ENCODE measurements at regions not wholly inside any gene's neighbourhood (a gene's known extent, or its start where the extent isn't known, plus 50 kb on each side); places are given as distances from the start of the nearest gene placed in this dataset.

DNA sequence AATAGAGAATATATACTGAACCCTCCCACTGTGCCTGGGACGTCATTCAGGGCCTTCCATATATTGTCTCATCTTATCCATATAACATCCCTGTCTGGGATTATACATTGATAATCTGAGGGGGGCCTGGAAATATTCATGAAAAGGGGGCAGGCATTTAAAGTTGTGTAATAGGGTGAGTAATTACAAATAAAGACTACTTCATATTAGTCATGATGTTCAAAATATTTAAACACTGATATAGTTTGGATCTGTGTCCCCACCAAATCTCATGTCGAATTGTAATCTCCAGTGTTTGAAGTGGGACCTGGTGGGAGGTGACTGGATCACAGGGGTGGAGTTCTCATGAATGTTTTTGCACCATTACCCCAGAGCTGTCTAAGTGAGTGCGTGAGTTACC, 97.8 kb downstream of the AQP9 start:
- DNase-seq (ENCODE audit: low spot score) = no peak

DNA sequence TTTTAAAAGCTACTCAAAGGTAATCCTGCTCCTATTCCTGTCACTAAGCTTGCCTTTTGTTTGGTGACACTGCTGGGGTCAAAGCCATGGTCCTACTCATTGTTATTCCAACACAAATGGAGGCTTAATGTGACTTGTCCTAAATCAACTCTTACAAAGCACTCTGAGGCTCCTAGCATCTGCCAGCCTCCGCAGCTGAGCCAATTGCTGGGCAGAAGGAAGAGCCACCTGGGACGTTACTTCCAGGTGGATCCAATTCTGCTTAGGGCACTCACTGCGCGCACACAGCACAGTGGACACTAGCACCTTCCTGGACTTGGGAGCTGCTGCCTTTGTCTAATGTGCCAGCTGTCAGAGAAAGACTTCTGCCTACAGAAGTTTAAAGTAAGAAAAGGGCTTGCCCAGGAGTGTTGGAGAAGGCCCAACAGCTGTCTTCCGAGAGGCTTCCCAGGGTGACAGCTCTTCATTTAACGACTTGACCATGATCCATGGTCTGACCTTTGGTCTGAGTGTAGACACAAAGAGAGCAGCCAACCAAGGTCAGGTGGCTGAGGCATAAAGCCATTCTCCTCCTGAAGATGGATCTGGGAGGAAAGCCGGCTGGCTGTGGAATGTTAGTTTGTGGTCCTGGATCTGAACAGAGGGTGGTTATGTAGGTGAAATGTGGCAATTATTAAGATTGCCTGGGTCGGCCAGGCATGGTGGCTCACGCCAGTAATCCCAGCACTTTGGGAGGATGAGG, 102.2 kb downstream of the AQP9 start:
- no peak for DNase-seq (ENCODE audit: low spot score)

- no peak for DNase-seq (ENCODE audit: low spot score)
Observed at GRCh38 chr15:58241872-58242271, 103.7 kb downstream of the AQP9 start.

GRCh38 chr15:58243070-58243469, 104.9 kb downstream of the AQP9 start:
- no peak for DNase-seq (ENCODE audit: low spot score)

GRCh38 chr15:58244536-58244935, 106.4 kb downstream of the AQP9 start:
- no peak for DNase-seq (ENCODE audit: low spot score)

DNA sequence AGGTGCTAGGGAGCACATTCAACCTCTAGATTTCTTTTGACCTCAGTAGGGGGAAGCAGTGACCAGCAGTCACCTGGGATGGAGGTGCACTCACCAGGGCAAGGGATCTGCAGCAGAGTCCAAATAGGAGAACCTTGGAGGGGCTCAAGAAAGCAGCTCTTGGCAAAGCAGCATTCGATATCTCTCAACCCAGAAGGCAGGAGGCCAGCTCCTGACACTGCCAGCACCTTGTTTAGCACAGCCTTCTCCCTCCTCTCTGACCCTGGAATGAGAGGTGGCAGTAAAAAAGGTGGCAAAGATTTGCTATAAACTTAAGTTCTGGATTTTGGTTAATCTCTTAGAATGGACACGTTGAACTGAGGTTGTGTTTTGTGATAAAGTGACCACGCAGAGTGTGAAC, 107.9 kb downstream of the AQP9 start:
- no peak for DNase-seq (ENCODE audit: low spot score)

- DNase-seq (ENCODE audit: low spot score) = no peak
Observed at GRCh38 chr15:58247855-58248842, 110.0 kb downstream of the AQP9 start.

- no peak for DNase-seq (ENCODE audit: low spot score)
Observed at GRCh38 chr15:58249646-58250312, 111.6 kb downstream of the AQP9 start.

GRCh38 chr15:58252586-58253323, 114.6 kb downstream of the AQP9 start:
- no peak for DNase-seq (ENCODE audit: low spot score)

DNA sequence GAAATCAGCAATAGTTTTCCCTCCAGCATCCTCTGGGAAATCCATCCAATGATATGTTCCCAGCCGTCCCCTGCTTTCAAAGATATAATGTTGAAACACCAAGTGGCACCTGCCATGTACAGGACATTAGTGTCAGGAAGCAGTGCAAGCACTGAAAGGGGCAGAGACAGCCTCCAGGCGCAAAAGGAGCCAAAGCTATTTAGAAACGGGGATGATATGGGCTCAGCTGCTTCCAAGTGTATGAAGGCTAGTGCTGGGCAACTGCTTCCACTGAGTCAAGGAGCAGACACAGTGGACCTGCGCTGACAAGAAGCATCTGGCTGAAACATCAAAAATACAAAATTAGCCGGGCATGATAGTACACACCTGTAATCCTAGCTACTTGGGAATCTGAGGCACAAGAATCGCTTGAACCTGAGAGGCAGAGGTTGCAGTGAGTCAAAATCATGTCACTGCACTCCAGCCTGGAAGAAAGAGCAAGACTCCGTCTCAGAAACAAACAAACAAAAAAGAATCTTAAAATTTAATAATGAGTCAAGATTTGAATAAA, 119.7 kb downstream of the AQP9 start:
- no peak for DNase-seq (ENCODE audit: low spot score)

DNA sequence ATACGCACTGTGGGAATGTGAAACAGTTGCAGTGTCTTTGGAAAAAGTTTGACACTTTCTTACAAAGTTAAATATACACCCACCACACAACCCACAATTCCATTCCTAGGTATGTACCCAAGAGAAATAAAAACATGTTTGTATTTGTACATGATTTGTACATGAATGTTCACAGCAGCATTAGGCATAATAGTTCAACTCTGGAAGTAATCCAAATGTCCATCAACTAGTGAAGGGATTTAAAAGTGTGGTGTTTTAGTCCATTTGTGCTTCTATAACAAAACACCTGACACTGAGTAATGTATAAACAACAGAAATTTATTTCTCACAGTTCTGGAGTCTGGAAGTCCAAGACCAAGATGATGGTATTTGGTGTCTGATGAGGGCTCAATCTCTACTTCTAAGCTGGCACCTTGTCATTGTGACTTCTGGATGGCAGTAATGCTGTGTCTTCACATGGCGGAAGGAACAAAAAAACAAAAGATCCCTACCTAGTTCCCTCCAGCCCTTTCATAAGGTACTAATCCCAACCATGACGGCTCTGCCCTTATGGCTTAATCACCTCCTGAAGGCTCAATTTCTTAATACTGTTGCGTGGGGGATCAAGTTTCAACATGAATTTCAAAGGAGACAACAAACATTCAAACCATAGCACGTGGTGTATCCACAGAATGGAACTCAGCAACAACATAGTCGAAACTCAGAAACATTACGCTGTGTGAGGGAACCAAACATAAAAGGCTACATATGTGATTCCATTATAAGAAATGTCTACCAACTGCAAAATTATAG, 120.5 kb downstream of the AQP9 start:
- no peak for DNase-seq (ENCODE audit: low spot score)

DNA sequence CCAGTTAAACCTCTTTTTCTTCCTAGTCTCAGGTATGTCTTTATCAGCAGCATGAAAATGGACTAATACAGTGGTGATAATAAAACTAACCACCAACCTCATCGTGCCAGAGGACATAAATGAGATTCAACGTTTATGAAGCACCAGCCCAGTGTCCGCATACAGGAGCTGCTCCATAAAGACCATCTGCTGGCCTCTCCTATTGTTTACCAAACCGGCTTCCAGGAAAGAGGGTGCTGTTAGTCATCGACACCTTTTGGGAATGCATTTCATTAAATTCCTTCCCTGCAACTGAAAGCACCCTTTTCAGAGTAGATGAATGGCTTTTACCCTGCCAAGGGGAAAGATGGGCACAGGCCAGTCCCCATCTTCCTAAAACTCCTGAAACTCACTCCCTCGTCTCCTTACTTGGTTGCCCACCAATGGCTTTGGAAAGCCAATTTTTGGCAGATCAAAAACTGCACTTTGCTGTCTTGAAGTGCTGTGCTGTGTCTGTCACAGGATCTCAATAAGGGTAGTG, 122.1 kb downstream of the AQP9 start:
- DNase-seq (ENCODE audit: low spot score) = no peak

DNA sequence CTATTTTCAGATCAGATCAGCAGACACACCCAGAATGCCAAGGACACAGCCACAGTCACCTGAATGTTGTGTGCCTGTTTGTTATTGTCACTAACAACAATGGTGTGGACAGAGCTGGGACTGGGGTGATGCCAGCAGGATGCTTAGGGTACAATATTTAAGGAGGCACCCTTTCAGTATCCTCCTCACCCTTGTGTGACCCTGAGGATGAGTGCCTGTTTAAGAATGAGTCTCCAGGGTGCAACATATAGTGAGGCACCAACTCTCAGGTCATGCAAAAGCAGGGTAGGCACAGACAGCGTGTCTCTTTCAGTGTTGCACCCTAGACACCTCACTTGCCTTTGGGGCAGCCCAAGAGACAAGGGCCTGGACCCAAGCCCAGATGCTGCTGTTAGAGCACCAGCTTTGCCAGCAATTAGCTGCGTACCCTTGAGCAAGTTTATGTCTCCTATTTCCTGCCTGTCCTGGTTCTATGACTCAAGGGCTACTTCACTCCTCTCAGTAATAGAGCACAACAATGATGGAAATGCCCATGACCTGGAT, 122.6 kb downstream of the AQP9 start:
- no peak for DNase-seq (ENCODE audit: low spot score)

GRCh38 chr15:58261368-58261767, 123.2 kb downstream of the AQP9 start:
- no peak for DNase-seq (ENCODE audit: low spot score)

DNA sequence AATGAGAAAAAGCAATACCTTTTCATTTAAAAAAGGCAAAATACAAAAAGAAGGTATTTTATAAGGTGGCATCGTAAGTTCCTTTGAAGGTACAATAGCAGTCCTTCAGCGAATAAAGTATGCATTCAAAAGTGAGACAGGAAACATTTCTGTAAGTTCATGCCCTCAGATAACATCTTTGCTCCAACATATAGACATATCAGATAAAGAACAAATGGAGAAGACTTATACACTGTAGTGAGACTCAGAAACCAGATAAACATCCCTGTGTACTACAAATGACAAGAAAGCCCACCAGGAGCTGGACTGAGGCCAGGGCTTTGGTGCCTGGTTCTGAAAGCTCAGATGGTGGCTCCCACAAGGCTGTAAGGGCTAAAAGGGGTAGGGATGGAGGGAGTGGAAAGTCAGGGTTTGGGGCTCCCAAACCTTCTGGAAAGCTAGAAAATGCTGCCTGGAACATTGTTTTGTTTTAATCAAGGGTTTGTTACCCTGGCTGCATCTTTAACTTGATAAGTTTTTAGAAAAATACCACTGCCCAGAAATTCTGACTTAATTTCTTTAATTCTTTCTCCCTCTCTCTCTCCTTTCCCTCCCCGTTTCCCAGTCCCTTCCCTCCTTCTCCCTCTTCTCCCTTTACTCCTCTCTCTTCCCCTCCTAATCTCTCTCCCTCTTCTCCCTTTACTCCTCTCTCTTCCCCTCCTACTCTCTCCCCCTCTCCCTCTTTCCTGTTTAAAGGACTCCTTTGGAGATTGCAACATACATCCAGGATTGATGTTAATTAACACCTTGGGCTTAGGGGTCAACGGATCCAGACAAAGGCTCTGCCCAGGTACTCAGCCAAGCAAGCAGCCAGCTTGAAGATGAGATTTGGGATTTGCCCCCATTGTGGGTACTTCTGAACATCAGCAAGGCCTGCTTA, 126.1 kb downstream of the AQP9 start:
- no peak for DNase-seq (ENCODE audit: low spot score)

- no peak for DNase-seq (ENCODE audit: low spot score)
Observed at GRCh38 chr15:58267051-58267450, 128.9 kb downstream of the AQP9 start.

GRCh38 chr15:58268746-58269267, 130.6 kb downstream of the AQP9 start:
- DNase-seq (ENCODE audit: low spot score) = no peak
